ENCODE measurements at regions not wholly inside any gene's neighbourhood (a gene's known extent, or its start where the extent isn't known, plus 50 kb on each side); places are given as distances from the start of the nearest gene placed in this dataset.
A peak's percentile ranks its signal among the peaks of the same experiment; 100 is the strongest.

- TF ChIP-seq ZNF277 (CRISPR knock-in tag; IDR thresholded peaks at IDR 0.05; ENCODE audit: borderline replicate concordance): no peak
- no peak for TF ChIP-seq FOXJ3 (CRISPR knock-in tag; IDR thresholded peaks at IDR 0.05)
- TF ChIP-seq CXXC5 (CRISPR knock-in tag; IDR thresholded peaks at IDR 0.05): no peak
- TF ChIP-seq POU5F1 (IDR thresholded peaks at IDR 0.05; ENCODE audit: borderline replicate concordance, low read depth, low read length, partially characterized antibody): no peak
- no peak for TF ChIP-seq CEBPG (CRISPR knock-in tag; IDR thresholded peaks at IDR 0.05)
- no peak for TF ChIP-seq CEBPG (tag; conservative IDR thresholded peaks at IDR 0.05 in 1 of 2, IDR thresholded peaks at IDR 0.05 in 1 of 2)
- no peak for TF ChIP-seq FOXK1 (CRISPR knock-in tag; IDR thresholded peaks at IDR 0.05; ENCODE audit: borderline replicate concordance)
- TF ChIP-seq CHD1 (IDR thresholded peaks at IDR 0.05; ENCODE audit: low read length): no peak
- peak; percentile 85 for TF ChIP-seq USF1 (CRISPR knock-in tag; IDR thresholded peaks at IDR 0.05)
- TF ChIP-seq RAD51 (IDR thresholded peaks at IDR 0.05; ENCODE audit: borderline replicate concordance, low read depth): peak; percentile 71
- TF ChIP-seq ZNF445 (CRISPR knock-in tag; IDR thresholded peaks at IDR 0.05; ENCODE audit: low read depth): no peak
Observed at GRCh38 chr2:20123871-20124594, 72.6 kb upstream of the LAPTM4A start (continued).

Measured in K562 (cell line).